ENCODE measurements at regions not wholly inside any gene's neighbourhood (a gene's known extent, or its start where the extent isn't known, plus 50 kb on each side); places are given as distances from the start of the nearest gene placed in this dataset.

- H3K4me1 ChIP-seq (ENCODE audit: control insufficient read depth, insufficient read depth, low read length): peaks cover 16% of the 10 kb centered on the region; the same call in 1 of the 2 replicates
- H3K27me3 ChIP-seq (ENCODE audit: control insufficient read depth, insufficient read depth, low read length): peaks cover 3% of the 10 kb centered on the region; the same call in 1 of the 2 replicates
- H3K9ac ChIP-seq (ENCODE audit: low read depth, low read length): no peak overlapping the region
- H3K9me3 ChIP-seq (ENCODE audit: control insufficient read depth, insufficient read depth, low read length): no peaks in the 10 kb centered on the region
- no peak overlapping the region for H3K27ac ChIP-seq (ENCODE audit: low read depth, low read length)
- H3K36me3 ChIP-seq (ENCODE audit: control insufficient read depth, insufficient read depth, low read length): no peaks in the 10 kb centered on the region
- no peak overlapping the region for H3K4me3 ChIP-seq (ENCODE audit: low read depth, low read length)
Observed at GRCh38 chrX:124478046-124478445, 131.7 kb downstream of the SH2D1A start.

GRCh38 chrX:124488412-124489161 is 142.2 kb downstream of the SH2D1A start:
- Histone ChIP-seq H3K9ac (ENCODE audit: low read depth, low read length) (no peak overlapping the region), H3K27ac (ENCODE audit: low read depth, low read length) (no peak overlapping the region), H3K4me3 (ENCODE audit: low read depth, low read length) (no peak overlapping the region), H3K9me3 (ENCODE audit: control insufficient read depth, insufficient read depth, low read length) (no peaks in the 10 kb centered on the region), H3K36me3 (ENCODE audit: control insufficient read depth, insufficient read depth, low read length) (no peaks in the 10 kb centered on the region), H3K27me3 (ENCODE audit: control insufficient read depth, insufficient read depth, low read length) (0 out of 2 replicates have a peak, but pooled peaks cover 3% of the 10 kb centered on the region), H3K4me1 (ENCODE audit: control insufficient read depth, insufficient read depth, low read length) (0 out of 2 replicates have a peak, but pooled peaks cover 6% of the 10 kb centered on the region)

GRCh38 chrX:124493984-124494383 is 147.6 kb downstream of the SH2D1A start:
- Histone ChIP-seq H3K9ac (ENCODE audit: low read depth, low read length) (no peak overlapping the region), H3K4me3 (ENCODE audit: low read depth, low read length) (no peak overlapping the region), H3K27me3 (ENCODE audit: control insufficient read depth, insufficient read depth, low read length) (0 out of 2 replicates have a peak, but pooled peaks cover 3% of the 10 kb centered on the region), H3K4me1 (ENCODE audit: control insufficient read depth, insufficient read depth, low read length) (0 out of 2 replicates have a peak, but pooled peaks cover 6% of the 10 kb centered on the region), H3K9me3 (ENCODE audit: control insufficient read depth, insufficient read depth, low read length) (no peaks in the 10 kb centered on the region), H3K36me3 (ENCODE audit: control insufficient read depth, insufficient read depth, low read length) (no peaks in the 10 kb centered on the region), H3K27ac (ENCODE audit: low read depth, low read length) (no peak overlapping the region)

- Histone ChIP-seq H3K27ac (ENCODE audit: low read depth, low read length) (no peak overlapping the region), H3K4me1 (ENCODE audit: control insufficient read depth, insufficient read depth, low read length) (peaks cover 16% of the 10 kb centered on the region)
Observed at GRCh38 chrX:124497386-124497785, 151.0 kb downstream of the SH2D1A start.

GRCh38 chrX:124501586-124501985 is 155.2 kb downstream of the SH2D1A start:
- no peaks in the 10 kb centered on the region for H3K9me3 ChIP-seq (ENCODE audit: control insufficient read depth, insufficient read depth, low read length)
- H3K27me3 ChIP-seq (ENCODE audit: control insufficient read depth, insufficient read depth, low read length): peaks cover 2% of the 10 kb centered on the region; the same call in 1 of the 2 replicates
- H3K9ac ChIP-seq (ENCODE audit: low read depth, low read length): no peak overlapping the region
- no peaks in the 10 kb centered on the region for H3K36me3 ChIP-seq (ENCODE audit: control insufficient read depth, insufficient read depth, low read length)
- H3K4me3 ChIP-seq (ENCODE audit: low read depth, low read length): no peak overlapping the region
- no peak overlapping the region for H3K27ac ChIP-seq (ENCODE audit: low read depth, low read length)
- H3K4me1 ChIP-seq (ENCODE audit: control insufficient read depth, insufficient read depth, low read length): peaks cover 43% of the 10 kb centered on the region

More at GRCh38 chrX:124497386-124497785, 151.0 kb downstream of the SH2D1A start:
- no peaks in the 10 kb centered on the region for H3K9me3 ChIP-seq (ENCODE audit: control insufficient read depth, insufficient read depth, low read length)
- no peaks in the 10 kb centered on the region for H3K27me3 ChIP-seq (ENCODE audit: control insufficient read depth, insufficient read depth, low read length)
- no peak overlapping the region for H3K9ac ChIP-seq (ENCODE audit: low read depth, low read length)
- H3K36me3 ChIP-seq (ENCODE audit: control insufficient read depth, insufficient read depth, low read length): no peaks in the 10 kb centered on the region
- no peak overlapping the region for H3K4me3 ChIP-seq (ENCODE audit: low read depth, low read length)

GRCh38 chrX:124502166-124502565 is 155.8 kb downstream of the SH2D1A start:
- H3K4me1 ChIP-seq (ENCODE audit: control insufficient read depth, insufficient read depth, low read length): peaks cover 43% of the 10 kb centered on the region
- H3K4me3 ChIP-seq (ENCODE audit: low read depth, low read length): no peak overlapping the region
- no peaks in the 10 kb centered on the region for H3K9me3 ChIP-seq (ENCODE audit: control insufficient read depth, insufficient read depth, low read length)
- H3K27ac ChIP-seq (ENCODE audit: low read depth, low read length): no peak overlapping the region
- H3K36me3 ChIP-seq (ENCODE audit: control insufficient read depth, insufficient read depth, low read length): no peaks in the 10 kb centered on the region
- peaks cover 2% of the 10 kb centered on the region; the same call in 1 of the 2 replicates for H3K27me3 ChIP-seq (ENCODE audit: control insufficient read depth, insufficient read depth, low read length)
- no peak overlapping the region for H3K9ac ChIP-seq (ENCODE audit: low read depth, low read length)

GRCh38 chrX:124502599-124502998 is 156.2 kb downstream of the SH2D1A start:
- Histone ChIP-seq H3K27ac (ENCODE audit: low read depth, low read length) (no peak overlapping the region), H3K4me1 (ENCODE audit: control insufficient read depth, insufficient read depth, low read length) (peaks cover 43% of the 10 kb centered on the region), H3K9ac (ENCODE audit: low read depth, low read length) (no peak overlapping the region), H3K9me3 (ENCODE audit: control insufficient read depth, insufficient read depth, low read length) (no peaks in the 10 kb centered on the region), H3K36me3 (ENCODE audit: control insufficient read depth, insufficient read depth, low read length) (no peaks in the 10 kb centered on the region), H3K4me3 (ENCODE audit: low read depth, low read length) (no peak overlapping the region), H3K27me3 (ENCODE audit: control insufficient read depth, insufficient read depth, low read length) (peaks cover 2% of the 10 kb centered on the region; the same call in 1 of the 2 replicates)

GRCh38 chrX:124504111-124504983 is 158.0 kb downstream of the SH2D1A start:
- Histone ChIP-seq H3K9me3 (ENCODE audit: control insufficient read depth, insufficient read depth, low read length) (no peaks in the 10 kb centered on the region), H3K27me3 (ENCODE audit: control insufficient read depth, insufficient read depth, low read length) (peaks cover 2% of the 10 kb centered on the region; the same call in 1 of the 2 replicates), H3K27ac (ENCODE audit: low read depth, low read length) (no peak overlapping the region), H3K4me1 (ENCODE audit: control insufficient read depth, insufficient read depth, low read length) (peaks cover 43% of the 10 kb centered on the region), H3K36me3 (ENCODE audit: control insufficient read depth, insufficient read depth, low read length) (no peaks in the 10 kb centered on the region), H3K4me3 (ENCODE audit: low read depth, low read length) (no peak overlapping the region), H3K9ac (ENCODE audit: low read depth, low read length) (no peak overlapping the region)

GRCh38 chrX:124506066-124506465 is 159.7 kb downstream of the SH2D1A start:
- Histone ChIP-seq H3K9me3 (ENCODE audit: control insufficient read depth, insufficient read depth, low read length) (no peaks in the 10 kb centered on the region), H3K4me1 (ENCODE audit: control insufficient read depth, insufficient read depth, low read length) (peaks cover 43% of the 10 kb centered on the region), H3K4me3 (ENCODE audit: low read depth, low read length) (no peak overlapping the region), H3K27me3 (ENCODE audit: control insufficient read depth, insufficient read depth, low read length) (peaks cover 2% of the 10 kb centered on the region; the same call in 1 of the 2 replicates), H3K27ac (ENCODE audit: low read depth, low read length) (no peak overlapping the region), H3K9ac (ENCODE audit: low read depth, low read length) (no peak overlapping the region), H3K36me3 (ENCODE audit: control insufficient read depth, insufficient read depth, low read length) (no peaks in the 10 kb centered on the region)

GRCh38 chrX:124507246-124507645 is 160.9 kb downstream of the SH2D1A start:
- H3K9me3 ChIP-seq (ENCODE audit: control insufficient read depth, insufficient read depth, low read length): no peaks in the 10 kb centered on the region
- H3K4me3 ChIP-seq (ENCODE audit: low read depth, low read length): no peak overlapping the region
- H3K4me1 ChIP-seq (ENCODE audit: control insufficient read depth, insufficient read depth, low read length): peaks cover 34% of the 10 kb centered on the region
- peaks cover 2% of the 10 kb centered on the region; the same call in 1 of the 2 replicates for H3K27me3 ChIP-seq (ENCODE audit: control insufficient read depth, insufficient read depth, low read length)
- no peak overlapping the region for H3K27ac ChIP-seq (ENCODE audit: low read depth, low read length)
- H3K36me3 ChIP-seq (ENCODE audit: control insufficient read depth, insufficient read depth, low read length): no peaks in the 10 kb centered on the region
- H3K9ac ChIP-seq (ENCODE audit: low read depth, low read length): no peak overlapping the region

Measured in HUES48 (cell line).